ENCODE measurements at regions not wholly inside any gene's neighbourhood (a gene's known extent, or its start where the extent isn't known, plus 50 kb on each side); places are given as distances from the start of the nearest gene placed in this dataset.
A peak's percentile ranks its signal among the peaks of the same experiment; 100 is the strongest.
"Not testable (repeated sequence)": the region's sequence is repeated elsewhere in the genome, so short reads cannot be mapped to it uniquely, and the experiment has no call there.

- DNase-seq, result no peak
Observed at GRCh38 chr22:22697377-22698117, 53.1 kb downstream of the GGTLC2 start.

DNA sequence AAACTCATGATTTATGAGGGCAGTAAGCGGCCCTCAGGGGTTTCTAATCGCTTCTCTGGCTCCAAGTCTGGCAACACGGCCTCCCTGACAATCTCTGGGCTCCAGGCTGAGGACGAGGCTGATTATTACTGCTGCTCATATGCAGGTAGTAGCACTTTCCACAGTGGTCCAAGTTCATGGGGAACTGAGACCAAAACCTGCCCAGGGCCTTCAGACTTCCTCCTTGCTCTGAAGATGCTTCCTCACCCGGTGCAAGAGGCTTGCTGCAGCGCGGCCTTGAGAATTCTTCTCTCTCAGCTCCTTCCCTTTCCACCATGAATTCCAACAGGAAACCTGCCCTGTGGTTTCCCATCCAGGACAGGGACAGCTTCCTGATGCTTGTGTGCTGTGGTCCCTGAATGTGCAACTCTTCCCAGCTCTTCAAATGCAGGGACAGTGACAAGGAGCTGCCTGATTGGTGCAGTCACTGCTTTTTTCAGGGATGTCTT, 53.9 kb downstream of the GGTLC2 start:
- DNase-seq, result no peak

- DNase-seq, result no peak
Observed at GRCh38 chr22:22700631-22701030, 56.2 kb downstream of the GGTLC2 start.

- DNase-seq, result not testable (repeated sequence)
Observed at GRCh38 chr22:22701557-22701956, 57.1 kb downstream of the GGTLC2 start.

GRCh38 chr22:22702237-22703202, 58.1 kb downstream of the GGTLC2 start:
- no peak for DNase-seq

DNA sequence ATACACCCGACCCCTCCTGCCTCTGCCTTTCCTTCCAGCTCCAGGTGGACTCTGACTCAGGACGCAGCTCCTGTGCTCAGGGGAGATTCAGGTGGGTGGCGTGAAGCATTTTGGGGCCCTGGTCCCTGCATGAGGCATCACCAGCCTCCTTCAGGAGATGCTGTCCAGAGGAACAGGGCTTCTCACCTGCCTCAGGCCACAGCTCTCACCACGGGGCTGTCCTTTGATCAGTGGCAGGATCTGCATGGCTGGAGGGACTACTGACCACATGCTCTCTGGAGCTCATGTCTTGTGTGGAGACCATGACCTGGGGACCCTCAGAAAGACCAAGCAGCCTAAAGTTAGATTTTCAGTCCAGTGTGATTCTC, 58.8 kb downstream of the GGTLC2 start:
- DNase-seq, result no peak

- no peak for DNase-seq
Observed at GRCh38 chr22:22703715-22704114, 59.3 kb downstream of the GGTLC2 start.

GRCh38 chr22:22704156-22704946, 59.9 kb downstream of the GGTLC2 start:
- DNase-seq, result no peak

DNA sequence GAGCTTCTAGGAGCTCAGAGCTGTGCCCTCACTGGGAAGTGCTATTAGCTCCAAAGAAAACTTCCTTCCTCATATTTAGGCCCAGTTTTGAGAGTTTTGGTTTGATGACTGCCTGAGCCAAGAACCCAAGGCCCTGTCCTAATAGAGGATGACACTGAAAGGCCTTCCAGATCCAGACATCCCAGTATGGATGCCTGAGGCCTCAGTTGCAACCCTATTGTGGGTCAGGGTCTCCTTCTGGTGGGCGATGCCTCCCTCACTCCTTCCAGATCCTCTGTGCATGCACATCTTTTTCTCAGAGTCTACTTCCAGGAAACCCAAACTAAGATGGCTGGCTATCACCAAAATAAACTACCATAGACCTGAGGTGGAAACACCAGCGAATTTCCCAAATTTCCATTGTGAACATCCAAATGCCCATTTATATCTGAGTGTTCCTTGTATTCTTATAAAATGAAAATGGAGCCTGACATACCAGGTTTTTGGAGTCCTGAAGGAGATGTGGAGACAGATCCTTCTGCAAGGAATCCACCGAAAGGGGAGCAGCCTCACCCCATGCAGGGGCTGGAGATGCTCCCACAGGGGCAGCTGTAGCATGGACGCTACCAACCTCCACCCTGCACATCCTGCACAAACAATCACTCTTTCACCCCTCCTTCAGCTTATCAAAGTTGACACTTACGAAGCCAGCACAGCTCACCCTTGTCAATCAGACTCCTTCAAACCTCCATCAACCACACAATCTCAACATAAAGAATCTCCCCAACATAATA, 61.1 kb downstream of the GGTLC2 start:
- no peak for DNase-seq

GRCh38 chr22:22706253-22706915, 62.0 kb downstream of the GGTLC2 start:
- DNase-seq, result no peak

DNA sequence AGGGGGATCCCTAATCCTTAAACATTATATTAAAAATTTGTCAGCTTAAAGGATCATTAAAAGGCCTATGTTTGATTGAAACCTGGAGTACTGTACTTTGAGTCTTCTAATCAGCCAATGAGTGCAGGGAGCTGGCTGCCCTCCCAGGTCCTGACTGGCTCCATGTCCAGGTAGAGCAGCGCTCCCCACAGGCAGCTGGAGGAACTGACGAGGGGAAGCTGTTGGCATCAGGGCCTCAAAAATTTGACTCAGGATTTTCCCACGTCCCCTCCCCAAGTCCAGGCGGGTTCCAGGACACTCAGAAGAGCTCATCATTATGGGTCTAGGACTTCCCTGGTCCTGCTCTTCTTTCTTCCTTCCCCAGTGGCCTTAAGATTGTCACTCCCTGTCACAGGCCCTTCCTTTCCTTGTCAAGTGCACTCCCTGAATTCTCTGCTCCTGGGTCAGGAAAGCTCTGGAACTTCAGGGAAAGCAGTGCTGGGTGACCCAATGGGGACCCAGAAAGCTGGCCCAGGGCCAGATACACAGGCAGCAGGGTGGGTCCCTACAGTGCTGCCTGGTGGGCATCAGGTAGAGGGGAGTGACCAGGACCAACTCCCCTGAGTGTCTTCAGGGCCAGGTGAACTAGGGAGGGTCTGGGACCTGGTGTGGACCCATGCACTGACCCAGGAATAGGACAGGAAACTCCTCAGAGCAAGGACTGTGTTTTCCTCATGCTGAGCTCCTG, 65.5 kb downstream of the GGTLC2 start:
- no peak for DNase-seq

DNA sequence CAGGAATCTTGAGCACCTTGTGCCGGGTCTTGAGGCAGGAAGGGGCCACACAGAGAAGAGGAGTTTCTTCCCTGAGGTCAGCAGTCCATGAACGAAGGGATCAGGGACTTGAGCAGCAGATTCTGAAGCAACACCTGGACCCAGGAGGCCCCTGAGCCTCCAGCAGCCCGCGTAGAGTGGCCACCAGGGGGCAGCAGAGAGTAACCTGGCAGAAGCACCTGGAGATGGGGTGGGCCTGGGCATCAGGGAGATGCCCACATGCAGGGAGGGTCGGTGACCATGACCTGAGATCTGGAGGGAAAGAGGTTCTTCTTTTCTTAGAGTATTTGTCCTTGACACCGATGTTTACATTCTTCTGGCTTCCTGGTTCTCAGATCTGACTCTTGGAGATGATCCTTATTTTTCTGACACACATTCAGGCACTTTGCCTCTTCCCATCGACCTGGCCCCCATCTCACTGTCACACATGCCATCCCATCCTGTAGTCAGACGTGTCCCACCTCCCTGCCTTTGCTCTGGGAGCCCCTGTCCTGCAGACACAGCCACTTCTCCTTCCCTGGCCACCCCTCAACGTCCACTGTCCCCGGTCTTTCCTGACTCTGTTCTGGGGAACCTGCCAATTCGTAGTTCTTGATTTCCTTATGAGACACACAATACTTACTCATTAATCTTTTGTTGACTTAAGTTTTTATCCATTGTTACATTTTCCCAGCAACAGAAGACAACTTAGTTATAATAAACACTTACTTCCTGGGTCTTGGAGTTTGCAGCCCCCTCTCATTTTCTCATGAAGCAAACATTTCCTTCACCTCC, 66.5 kb downstream of the GGTLC2 start:
- peak; percentile 20 to 35 for DNase-seq

- DNase-seq, result no peak
Observed at GRCh38 chr22:22711532-22711913, 67.1 kb downstream of the GGTLC2 start.

GRCh38 chr22:22712092-22712658, 67.8 kb downstream of the GGTLC2 start:
- DNase-seq, result no peak

- DNase-seq, result no peak
Observed at GRCh38 chr22:22712666-22713365, 68.4 kb downstream of the GGTLC2 start.

DNA sequence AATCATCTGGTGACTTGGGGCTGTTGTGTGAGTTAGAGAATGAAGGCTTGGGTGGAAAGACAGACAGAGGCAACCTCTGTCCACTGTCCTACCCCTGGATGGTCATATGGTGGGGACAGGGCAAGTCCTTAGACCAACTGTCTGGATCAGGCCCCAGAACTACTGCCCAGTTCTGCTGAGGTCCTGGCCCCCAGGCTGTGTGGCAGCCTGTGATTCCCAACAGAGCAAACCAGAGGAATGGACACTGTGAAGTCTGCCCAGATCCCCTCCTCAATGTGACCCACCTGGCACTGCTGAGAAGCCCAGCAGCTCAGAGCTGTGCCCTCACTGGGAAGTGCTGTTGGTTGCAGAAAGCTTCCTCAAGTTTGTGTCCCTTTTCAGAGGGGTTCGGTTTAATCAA, 69.0 kb downstream of the GGTLC2 start:
- DNase-seq, result no peak

GRCh38 chr22:22714600-22715335, 70.4 kb downstream of the GGTLC2 start:
- DNase-seq, result no peak

DNA sequence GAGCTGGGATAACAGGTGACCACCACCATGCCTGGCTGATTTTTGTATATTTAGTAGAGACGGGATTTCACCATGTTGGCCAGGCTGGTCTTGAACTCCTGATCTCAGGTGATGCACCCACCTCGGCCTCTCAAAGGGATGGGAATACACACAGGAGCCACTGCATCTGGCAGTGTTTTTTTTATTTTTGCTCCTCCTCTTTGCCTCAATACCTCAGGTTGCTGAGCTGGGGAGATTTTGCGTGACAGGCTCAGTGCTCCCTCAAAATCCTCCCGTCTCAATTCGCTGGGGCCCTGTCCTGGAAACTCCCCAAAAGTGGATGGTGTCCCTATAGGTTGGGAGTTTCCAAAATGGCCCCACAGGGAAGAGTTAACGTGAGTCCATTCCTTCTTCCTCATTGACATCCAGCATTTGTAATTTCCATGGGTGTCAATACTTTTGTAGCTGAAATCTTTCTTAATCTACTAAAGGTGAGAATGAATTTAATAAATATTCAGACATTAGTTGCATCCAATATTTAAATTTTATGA, 71.8 kb downstream of the GGTLC2 start:
- DNase-seq, result no peak
